NT2/D1 (cell line): ENCODE measurements at regions not wholly inside any gene's neighbourhood (a gene's known extent, or its start where the extent isn't known, plus 50 kb on each side); places are given as distances from the start of the nearest gene placed in this dataset.

Source experiments
- SUZ12 ChIP-seq: IDR thresholded peaks from 2 replicates; pipeline ENCODE4 v1.6.1; 2011; ENCODE audit not compliant: insufficient read length, insufficient read depth; ENCODE audit errors: extremely low read depth
- YY1 ChIP-seq: IDR thresholded peaks from 2 replicates; pipeline ENCODE4 v1.6.1; 2011; ENCODE audit not compliant: insufficient read length, insufficient read depth
- ZNF274 ChIP-seq: IDR thresholded peaks from 2 replicates; pipeline ENCODE4 v1.6.1; 2011; ENCODE audit warnings: mild to moderate bottlenecking, low read depth, low read length

DNA sequence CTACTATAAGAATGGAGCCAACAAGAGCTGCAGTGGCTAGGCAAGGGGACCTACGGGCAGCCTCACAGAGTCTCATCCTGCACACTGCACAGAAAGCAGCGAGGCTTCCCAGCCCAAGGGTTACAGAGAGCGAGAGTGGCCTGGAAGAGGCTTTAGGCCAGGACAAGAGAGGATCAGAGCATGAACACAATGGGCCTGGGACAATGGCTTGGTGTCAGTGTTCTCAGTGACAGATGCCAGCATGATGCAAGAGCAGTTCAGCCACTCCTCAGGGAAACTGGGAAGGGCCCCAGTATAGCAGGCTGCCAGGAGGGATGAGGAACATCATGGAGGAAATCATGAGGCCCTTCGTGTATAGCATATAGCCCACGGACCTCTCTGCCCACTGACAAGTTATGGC lies 108.0 kb downstream of the NUS1 start:
- TF ChIP-seq SUZ12 = no peak
- no peak for TF ChIP-seq YY1
- TF ChIP-seq ZNF274 = no peak
